NCI-H1105 (cell line): ENCODE measurements at regions not wholly inside any gene's neighbourhood (a gene's known extent, or its start where the extent isn't known, plus 50 kb on each side); places are given as distances from the start of the nearest gene placed in this dataset.

ENCODE experiments used
- DNase-seq: peaks from one replicate; lab custom pipeline; 2025; lab: John Stamatoyannopoulos, UW

GRCh38 chr1:99163671-99164070 is 100.6 kb upstream of the PLPPR4 start:
- no peak for DNase-seq

GRCh38 chr1:99170516-99170915 is 93.8 kb upstream of the PLPPR4 start:
- no peak for DNase-seq

GRCh38 chr1:99171184-99171813 is 93.0 kb upstream of the PLPPR4 start:
- no peak for DNase-seq

GRCh38 chr1:99173282-99173681 is 91.0 kb upstream of the PLPPR4 start:
- no peak for DNase-seq

- DNase-seq = no peak
These were observed 90.4 kb upstream of the PLPPR4 start for GRCh38 chr1:99173900-99174299.

- DNase-seq = no peak
These were observed 87.5 kb upstream of the PLPPR4 start for GRCh38 chr1:99176753-99177152.

GRCh38 chr1:99177465-99177864 is 86.8 kb upstream of the PLPPR4 start:
- DNase-seq = no peak

GRCh38 chr1:99180343-99180808 is 83.9 kb upstream of the PLPPR4 start:
- DNase-seq = peak; percentile 92

GRCh38 chr1:99180915-99181314 is 83.4 kb upstream of the PLPPR4 start:
- DNase-seq = peak; percentile 27

GRCh38 chr1:99181892-99182291 is 82.4 kb upstream of the PLPPR4 start:
- no peak for DNase-seq

GRCh38 chr1:99185196-99185595 is 79.1 kb upstream of the PLPPR4 start:
- DNase-seq = no peak

- no peak for DNase-seq
These were observed 70.9 kb upstream of the PLPPR4 start for GRCh38 chr1:99193431-99193830.

GRCh38 chr1:99198393-99198792 is 65.9 kb upstream of the PLPPR4 start:
- no peak for DNase-seq

- DNase-seq = no peak
These were observed 57.1 kb upstream of the PLPPR4 start for GRCh38 chr1:99207216-99207615.
